GM18508 (cell line): ENCODE measurements at regions not wholly inside any gene's neighbourhood (a gene's known extent, or its start where the extent isn't known, plus 50 kb on each side); places are given as distances from the start of the nearest gene placed in this dataset.

Experiments used
- ATAC-seq: cut with Tn5 transposase; IDR thresholded peaks from one replicate; pipeline ENCODE4 v1.9.1; 2021; ENCODE audit warnings: moderate number of reproducible peaks; ENCODE audit not compliant: insufficient read depth, unreplicated experiment

- ATAC-seq: no peak
These were observed 54.9 kb upstream of the IRF2 start for GRCh38 chr4:184529283-184529682.

GRCh38 chr4:184528713-184529112 lies 54.4 kb upstream of the IRF2 start:
- no peak for ATAC-seq

DNA sequence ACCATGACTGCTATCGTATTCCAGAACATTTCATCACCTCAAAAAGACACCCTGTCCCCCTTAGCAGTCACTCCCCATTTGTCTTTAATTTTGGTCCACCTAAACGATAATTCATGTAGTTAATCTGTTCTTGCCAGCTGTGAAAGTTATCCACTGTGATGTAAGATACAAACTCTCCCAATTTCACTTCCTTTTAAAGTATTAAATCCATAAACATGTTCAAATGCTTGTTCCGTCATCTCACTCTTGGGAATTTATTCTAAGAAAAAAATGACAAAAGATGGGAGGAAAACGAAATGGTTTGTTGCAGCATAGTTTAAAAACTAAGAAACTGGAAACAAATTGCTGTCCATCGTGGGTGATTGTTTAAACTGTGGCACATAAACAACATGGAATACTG lies 53.7 kb upstream of the IRF2 start:
- no peak for ATAC-seq

DNA sequence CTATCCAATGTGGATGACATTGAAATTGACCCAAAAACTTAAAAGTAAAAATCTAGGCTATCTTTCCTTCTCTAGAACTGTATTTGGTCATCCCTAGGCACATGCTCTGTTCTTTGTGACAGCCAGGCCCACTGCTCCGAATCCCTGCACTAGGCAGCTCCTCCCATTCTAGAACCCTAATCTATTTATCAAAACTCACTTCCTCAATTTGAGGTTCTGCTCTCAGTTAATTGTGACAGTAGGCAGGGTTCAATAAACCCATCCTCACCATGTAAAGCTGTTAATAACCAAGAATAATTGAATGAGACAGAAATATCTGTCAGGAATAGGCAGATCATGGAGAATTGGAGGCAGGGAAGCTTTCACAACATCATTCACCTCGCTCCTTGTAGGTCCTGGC lies 51.9 kb upstream of the IRF2 start:
- no peak for ATAC-seq
